ENCODE measurements at regions not wholly inside any gene's neighbourhood (a gene's known extent, or its start where the extent isn't known, plus 50 kb on each side); places are given as distances from the start of the nearest gene placed in this dataset.

DNA sequence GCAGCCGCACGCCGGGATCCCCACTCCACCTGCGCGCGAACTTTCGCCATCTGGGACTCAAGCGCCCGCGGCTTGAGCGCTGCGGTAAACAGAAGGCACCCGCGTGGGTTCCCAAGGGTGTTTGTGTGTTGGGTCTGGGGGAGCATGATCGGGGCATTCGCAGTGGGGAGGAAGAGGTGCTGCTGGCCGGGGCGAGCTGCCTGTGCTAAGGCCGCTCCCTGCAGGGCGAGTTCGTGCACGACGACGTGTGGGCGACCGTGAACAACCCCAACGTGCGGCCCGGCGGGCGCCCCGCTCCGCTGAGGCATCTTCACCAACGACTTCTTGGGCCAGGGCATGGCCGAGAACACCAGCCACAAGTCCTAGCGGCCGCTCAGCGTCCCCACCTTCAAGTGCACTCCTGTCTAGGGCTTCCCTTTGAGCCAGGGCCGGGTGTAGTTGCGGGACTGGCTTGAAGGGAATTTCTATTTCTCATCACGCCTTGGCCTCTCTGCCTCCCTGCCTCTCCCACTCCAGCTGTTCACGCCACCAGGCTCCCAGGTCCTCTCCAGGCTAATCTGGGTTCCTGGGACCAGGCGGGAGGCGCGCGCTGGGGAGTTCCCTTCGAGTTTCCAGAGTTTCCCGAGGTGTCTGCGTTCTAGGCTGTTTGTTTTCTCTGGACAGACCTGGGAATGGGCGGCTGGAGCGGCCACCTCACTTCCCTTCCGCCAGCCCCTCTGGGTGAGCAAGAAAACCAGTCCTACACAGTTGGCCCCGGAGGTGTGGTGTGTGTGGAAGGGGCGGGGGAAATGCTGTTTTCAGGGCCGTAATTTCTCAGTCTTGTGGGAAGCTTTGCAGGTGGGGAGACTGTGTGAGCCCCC, 417.8 kb upstream of the TMTC1 start:
- H3K4me3 ChIP-seq (ENCODE audit: low read length): no peak overlapping the region
- peaks cover 11% of the 10 kb centered on the region; the same call in 1 of the 2 replicates for H3K4me1 ChIP-seq (ENCODE audit: insufficient read depth, low read length)
- POLR2A ChIA-PET (ENCODE audit: unreplicated experiment): no interaction called here
- DNase-seq (no peak), ATAC-seq (no peak)
- no peak for TF ChIP-seq EZH2phosphoT487 (IDR thresholded peaks at IDR 0.05; ENCODE audit: borderline replicate concordance, low read length)
- TF ChIP-seq, protein P1, sequence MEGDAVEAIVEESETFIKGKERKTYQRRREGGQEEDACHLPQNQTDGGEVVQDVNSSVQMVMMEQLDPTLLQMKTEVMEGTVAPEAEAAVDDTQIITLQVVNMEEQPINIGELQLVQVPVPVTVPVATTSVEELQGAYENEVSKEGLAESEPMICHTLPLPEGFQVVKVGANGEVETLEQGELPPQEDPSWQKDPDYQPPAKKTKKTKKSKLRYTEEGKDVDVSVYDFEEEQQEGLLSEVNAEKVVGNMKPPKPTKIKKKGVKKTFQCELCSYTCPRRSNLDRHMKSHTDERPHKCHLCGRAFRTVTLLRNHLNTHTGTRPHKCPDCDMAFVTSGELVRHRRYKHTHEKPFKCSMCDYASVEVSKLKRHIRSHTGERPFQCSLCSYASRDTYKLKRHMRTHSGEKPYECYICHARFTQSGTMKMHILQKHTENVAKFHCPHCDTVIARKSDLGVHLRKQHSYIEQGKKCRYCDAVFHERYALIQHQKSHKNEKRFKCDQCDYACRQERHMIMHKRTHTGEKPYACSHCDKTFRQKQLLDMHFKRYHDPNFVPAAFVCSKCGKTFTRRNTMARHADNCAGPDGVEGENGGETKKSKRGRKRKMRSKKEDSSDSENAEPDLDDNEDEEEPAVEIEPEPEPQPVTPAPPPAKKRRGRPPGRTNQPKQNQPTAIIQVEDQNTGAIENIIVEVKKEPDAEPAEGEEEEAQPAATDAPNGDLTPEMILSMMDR (conservative IDR thresholded peaks at IDR 0.05; ENCODE audit: low read depth, low read length): no peak
- TF ChIP-seq EZH2 (IDR thresholded peaks at IDR 0.05; ENCODE audit: low read length, unreplicated experiment): no peak
- no peak overlapping the region for H2AFZ ChIP-seq (ENCODE audit: low read length)
- H3K4me2 ChIP-seq (ENCODE audit: low read length): no peak overlapping the region
- CTCF ChIA-PET: no interaction called here
- no peak overlapping the region for H3K27ac ChIP-seq (ENCODE audit: low read length)
- intact Hi-C loops (cut with micrococcal nuclease): no loop called here
- no peaks in the 10 kb centered on the region for H3F3A ChIP-seq (ENCODE audit: low read length, unreplicated experiment)
- H3K36me3 ChIP-seq (ENCODE audit: low read depth, low read length): no peaks in the 10 kb centered on the region
- H4K20me1 ChIP-seq (ENCODE audit: low read length): no peaks in the 10 kb centered on the region
- H3K9me3 ChIP-seq (ENCODE audit: low read length): no peaks in the 10 kb centered on the region
- H3K9ac ChIP-seq (ENCODE audit: low read length): no peak overlapping the region
- H3K79me2 ChIP-seq (ENCODE audit: low read length): no peaks in the 10 kb centered on the region
- peaks cover 6% of the 10 kb centered on the region; the same call in 1 of the 2 replicates for H3K27me3 ChIP-seq (ENCODE audit: low read length)
- BruUV-seq (replicated peaks): no TSS peak
- H3K9me2 ChIP-seq (replicated peaks; ENCODE audit: low read length): no peaks in the 10 kb centered on the region

DNA sequence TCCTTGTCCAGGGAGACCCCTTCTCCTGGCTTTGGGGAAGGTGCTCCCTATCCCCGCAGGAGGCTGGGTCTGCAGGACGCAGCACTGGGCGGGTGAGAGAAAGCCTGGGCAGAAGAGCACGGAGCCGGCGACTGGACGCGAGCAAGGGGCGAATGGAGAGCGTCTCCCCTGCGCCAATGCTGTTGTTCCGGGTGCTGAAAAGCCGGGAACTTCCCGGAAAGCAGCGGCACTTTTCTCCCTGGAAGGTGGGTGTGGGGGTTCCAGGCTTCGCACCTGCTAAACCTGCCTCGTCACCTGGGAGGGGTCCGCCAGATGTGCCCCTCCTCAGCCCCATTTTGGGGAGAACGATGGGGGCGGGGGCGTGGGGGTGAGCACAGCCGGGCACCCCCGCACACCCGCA, 417.1 kb upstream of the TMTC1 start:
- ATAC-seq (no peak), DNase-seq (no peak)
- Histone ChIP-seq H3K4me1 (ENCODE audit: insufficient read depth, low read length) (peaks cover 11% of the 10 kb centered on the region; the same call in 1 of the 2 replicates), H3K9me3 (ENCODE audit: low read length) (no peaks in the 10 kb centered on the region), H3K4me3 (ENCODE audit: low read length) (no peak overlapping the region), H4K20me1 (ENCODE audit: low read length) (no peaks in the 10 kb centered on the region), H3K27ac (ENCODE audit: low read length) (no peak overlapping the region), H3F3A (ENCODE audit: low read length, unreplicated experiment) (no peaks in the 10 kb centered on the region), H3K9me2 (replicated peaks; ENCODE audit: low read length) (no peaks in the 10 kb centered on the region), H2AFZ (ENCODE audit: low read length) (no peak overlapping the region), H3K79me2 (ENCODE audit: low read length) (no peaks in the 10 kb centered on the region), H3K4me2 (ENCODE audit: low read length) (no peak overlapping the region), H3K36me3 (ENCODE audit: low read depth, low read length) (no peaks in the 10 kb centered on the region), H3K9ac (ENCODE audit: low read length) (no peak overlapping the region), H3K27me3 (ENCODE audit: low read length) (no peaks in the 10 kb centered on the region)
- ChIA-PET POLR2A (ENCODE audit: unreplicated experiment) (no interaction called here), CTCF (no interaction called here)
- intact Hi-C loops (cut with micrococcal nuclease): no loop called here
- TF ChIP-seq, protein P1 (conservative IDR thresholded peaks at IDR 0.05; ENCODE audit: low read depth, low read length): no peak
- TF ChIP-seq EZH2 (IDR thresholded peaks at IDR 0.05; ENCODE audit: low read length, unreplicated experiment): no peak
- TF ChIP-seq EZH2phosphoT487 (IDR thresholded peaks at IDR 0.05; ENCODE audit: borderline replicate concordance, low read length): no peak
- no TSS peak for BruUV-seq (replicated peaks)
